GM23338 (cell line): ENCODE measurements at regions not wholly inside any gene's neighbourhood (a gene's known extent, or its start where the extent isn't known, plus 50 kb on each side); places are given as distances from the start of the nearest gene placed in this dataset.

Experiments
- ATAC-seq: fragments of 200-7000 bp; cut with Tn5 transposase; 3 replicates; pipeline ENCODE4 v1.9.1; 2020
- DNase-seq: peaks from one replicate; pipeline ENCODE4 v3.0.0-alpha.2; 2015; ENCODE audit warnings: low spot score
- H2AFZ ChIP-seq: fragments of 200-600 bp; sonication (generic); 2 replicates; pipeline ENCODE4 v1.8.0; 2016; ENCODE audit warnings: antibody characterized with exemption, mild to moderate bottlenecking, moderate library complexity
- H3F3A ChIP-seq: fragments of 200-600 bp; sonication (generic); replicated peaks from 2 replicates; pipeline ENCODE4 v1.8.0; 2017; ENCODE audit warnings: antibody characterized with exemption, mixed run types, low read depth
- H3K27ac ChIP-seq: fragments of 200-600 bp; sonication (generic); 2 replicates; pipeline ENCODE4 v1.6.1; 2016; ENCODE audit warnings: low read depth
- H3K27me3 ChIP-seq: fragments of 200-600 bp; sonication (generic); 2 replicates; pipeline ENCODE4 v1.8.0; 2016; ENCODE audit warnings: mild to moderate bottlenecking, mixed run types, moderate library complexity; ENCODE audit not compliant: insufficient read depth
- H3K36me3 ChIP-seq: fragments of 200-600 bp; sonication (generic); 2 replicates; pipeline ENCODE4 v1.8.0; 2016; ENCODE audit warnings: mild to moderate bottlenecking; ENCODE audit not compliant: insufficient read depth
- H3K4me1 ChIP-seq: fragments of 200-600 bp; sonication (generic); 2 replicates; pipeline ENCODE4 v1.8.0; 2016; ENCODE audit warnings: mild to moderate bottlenecking, moderate library complexity; ENCODE audit not compliant: insufficient read depth
- H3K4me2 ChIP-seq: fragments of 200-600 bp; sonication (generic); 2 replicates; pipeline ENCODE4 v1.7.1; 2017; ENCODE audit warnings: mixed run types
- H3K4me3 ChIP-seq: fragments of 200-600 bp; sonication (generic); 2 replicates; pipeline ENCODE4 v1.6.1; 2016; ENCODE audit warnings: mixed run types
- H3K79me2 ChIP-seq: fragments of 200-600 bp; sonication (generic); replicated peaks from 2 replicates; pipeline ENCODE4 v1.8.0; 2017; ENCODE audit warnings: mild to moderate bottlenecking; ENCODE audit not compliant: insufficient read depth
- H3K9me2 ChIP-seq: fragments of 200-600 bp; sonication (generic); 2 replicates; pipeline ENCODE4 v1.8.0; 2017; ENCODE audit not compliant: insufficient read depth
- H4K20me1 ChIP-seq: fragments of 200-600 bp; sonication (generic); replicated peaks from 2 replicates; pipeline ENCODE4 v1.8.0; 2017; ENCODE audit warnings: mild to moderate bottlenecking; ENCODE audit not compliant: insufficient read depth
- H3K27ac Mint-ChIP-seq: 2 replicates; pipeline ENCODE4 v1.8.0; 2020; ENCODE audit warnings: inconsistent platforms, mild to moderate bottlenecking, moderate library complexity, mixed read lengths
- H3K27me3 Mint-ChIP-seq: 3 replicates; pipeline ENCODE4 v1.8.0; 2022; ENCODE audit warnings: low read depth, mild to moderate bottlenecking, moderate library complexity, mixed read lengths, inconsistent platforms; ENCODE audit not compliant: insufficient read depth, poor library complexity
- H3K36me3 Mint-ChIP-seq: 3 replicates; pipeline ENCODE4 v1.8.0; 2021; ENCODE audit warnings: low read depth, mild to moderate bottlenecking, inconsistent platforms, moderate library complexity, mixed read lengths
- H3K4me1 Mint-ChIP-seq: 3 replicates; pipeline ENCODE4 v1.8.0; 2020; ENCODE audit warnings: mild to moderate bottlenecking, inconsistent platforms, mixed read lengths
- H3K4me3 Mint-ChIP-seq: 3 replicates; pipeline ENCODE4 v1.8.0; 2021; ENCODE audit warnings: moderate library complexity, mild to moderate bottlenecking, inconsistent platforms, mixed read lengths
- H3K9me3 Mint-ChIP-seq: 3 replicates; pipeline ENCODE4 v1.8.0; 2020; ENCODE audit warnings: moderate library complexity, mild to moderate bottlenecking, inconsistent platforms, mixed read lengths
- CREB1 ChIP-seq: fragments of 250-450 bp; sonication (Bioruptor Pico); IDR thresholded peaks from 2 replicates; pipeline ENCODE4 v1.5.0; 2020; ENCODE audit warnings: low read depth, mild to moderate bottlenecking, moderate library complexity
- EZH2 ChIP-seq: fragments of 200-600 bp; sonication (generic); IDR thresholded peaks from one replicate; pipeline ENCODE4 v1.8.0; 2017; ENCODE audit warnings: antibody characterized with exemption, mild to moderate bottlenecking, low read depth; ENCODE audit not compliant: unreplicated experiment
- EZH2phosphoT487 ChIP-seq: fragments of 200-600 bp; sonication (generic); IDR thresholded peaks from one replicate; pipeline ENCODE4 v1.8.1; 2018; ENCODE audit warnings: antibody characterized with exemption; ENCODE audit not compliant: unreplicated experiment
- JUNB ChIP-seq: IDR thresholded peaks from one replicate; pipeline ENCODE4 v1.6.1; 2016; ENCODE audit warnings: antibody characterized with exemption; ENCODE audit not compliant: unreplicated experiment
- NANOG ChIP-seq: IDR thresholded peaks from 2 replicates; pipeline ENCODE4 v1.6.1; 2016; ENCODE audit warnings: antibody characterized with exemption, borderline replicate concordance
- POLR2AphosphoS5 ChIP-seq: IDR thresholded peaks from 2 replicates; pipeline ENCODE4 v1.6.1; 2016; ENCODE audit warnings: antibody characterized with exemption, low read depth
- STAT1 ChIP-seq: IDR thresholded peaks from one replicate; pipeline ENCODE4 v1.6.1; 2016; ENCODE audit warnings: antibody characterized with exemption; ENCODE audit not compliant: unreplicated experiment
- ZNF114 ChIP-seq: fragments of 250-450 bp; sonication (Bioruptor Pico); IDR thresholded peaks from 2 replicates; pipeline ENCODE4 v1.5.0; 2020; ENCODE audit warnings: mild to moderate bottlenecking, moderate library complexity
- ZNF331 ChIP-seq: fragments of 250-450 bp; sonication (Bioruptor Pico); IDR thresholded peaks from 2 replicates; pipeline ENCODE4 v1.5.0; 2020; ENCODE audit warnings: low read depth, mild to moderate bottlenecking, moderate library complexity
- ZNF462 ChIP-seq: fragments of 250-450 bp; sonication (Bioruptor Pico); IDR thresholded peaks from 2 replicates; pipeline ENCODE4 v1.5.0; 2020; ENCODE audit warnings: mild to moderate bottlenecking, moderate library complexity
- TF ChIP-seq, protein P1 (sequence below): IDR thresholded peaks from 2 replicates; pipeline ENCODE4 v1.6.1; 2016; ENCODE audit warnings: antibody characterized with exemption

GRCh38 chr2:118669654-118670053 lies 177.8 kb downstream of the EN1 start:
- H3K27me3 Mint-ChIP-seq = peaks cover 4% of the 10 kb centered on the region
- Histone ChIP-seq H3K36me3 (no peaks in the 10 kb centered on the region), H3K4me3 (no peak overlapping the region), H3K27ac (no peak overlapping the region), H3K4me2 (no peak overlapping the region), H4K20me1 (no peaks in the 10 kb centered on the region), H3F3A (no peaks in the 10 kb centered on the region), H3K4me1 (no peaks in the 10 kb centered on the region), H3K9me2 (peaks cover 3% of the 10 kb centered on the region; the same call in 1 of the 2 replicates), H3K27me3 (no peaks in the 10 kb centered on the region), H3K79me2 (no peaks in the 10 kb centered on the region), H2AFZ (no peak overlapping the region)
- no peak for DNase-seq
- H3K9me3 Mint-ChIP-seq = no peaks in the 10 kb centered on the region
- ATAC-seq = no peak
- H3K36me3 Mint-ChIP-seq = no peaks in the 10 kb centered on the region
- TF ChIP-seq STAT1 = no peak
- TF ChIP-seq, protein P1, sequence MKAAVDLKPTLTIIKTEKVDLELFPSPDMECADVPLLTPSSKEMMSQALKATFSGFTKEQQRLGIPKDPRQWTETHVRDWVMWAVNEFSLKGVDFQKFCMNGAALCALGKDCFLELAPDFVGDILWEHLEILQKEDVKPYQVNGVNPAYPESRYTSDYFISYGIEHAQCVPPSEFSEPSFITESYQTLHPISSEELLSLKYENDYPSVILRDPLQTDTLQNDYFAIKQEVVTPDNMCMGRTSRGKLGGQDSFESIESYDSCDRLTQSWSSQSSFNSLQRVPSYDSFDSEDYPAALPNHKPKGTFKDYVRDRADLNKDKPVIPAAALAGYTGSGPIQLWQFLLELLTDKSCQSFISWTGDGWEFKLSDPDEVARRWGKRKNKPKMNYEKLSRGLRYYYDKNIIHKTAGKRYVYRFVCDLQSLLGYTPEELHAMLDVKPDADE = no peak
- no peak for TF ChIP-seq NANOG
- no peak for TF ChIP-seq ZNF114 (CRISPR knock-in tag)
- TF ChIP-seq JUNB = no peak
- TF ChIP-seq CREB1 (CRISPR knock-in tag) = no peak
- TF ChIP-seq POLR2AphosphoS5 = no peak
- H3K4me1 Mint-ChIP-seq = no peaks in the 10 kb centered on the region
- H3K27ac Mint-ChIP-seq = no peak overlapping the region
- H3K4me3 Mint-ChIP-seq = no peak overlapping the region

GRCh38 chr2:118668431-118669424 lies 178.7 kb downstream of the EN1 start:
- Histone ChIP-seq H3K79me2 (no peaks in the 10 kb centered on the region), H3K27ac (no peak overlapping the region), H3K4me3 (no peak overlapping the region), H2AFZ (peak overlapping the region; percentile 85; the same call in 1 of the 2 replicates), H3K27me3 (no peaks in the 10 kb centered on the region), H3K9me2 (peaks cover 3% of the 10 kb centered on the region; the same call in 1 of the 2 replicates), H3F3A (no peaks in the 10 kb centered on the region), H3K4me2 (no peak overlapping the region), H3K36me3 (no peaks in the 10 kb centered on the region), H4K20me1 (no peaks in the 10 kb centered on the region), H3K4me1 (no peaks in the 10 kb centered on the region)
- no peak for ATAC-seq
- no peaks in the 10 kb centered on the region for H3K4me1 Mint-ChIP-seq
- peaks cover 4% of the 10 kb centered on the region for H3K27me3 Mint-ChIP-seq
- H3K9me3 Mint-ChIP-seq = no peaks in the 10 kb centered on the region
- DNase-seq = no peak
- H3K36me3 Mint-ChIP-seq = no peaks in the 10 kb centered on the region
- no peak overlapping the region for H3K4me3 Mint-ChIP-seq
- H3K27ac Mint-ChIP-seq = no peak overlapping the region
- TF ChIP-seq POLR2AphosphoS5 (no peak), NANOG (no peak), ZNF331 (CRISPR knock-in tag) (no peak), EZH2 (no peak), EZH2phosphoT487 (no peak), ZNF462 (CRISPR knock-in tag) (no peak)
- TF ChIP-seq, protein P1 = no peak
